GM23338 (cell line): ENCODE measurements at regions not wholly inside any gene's neighbourhood (a gene's known extent, or its start where the extent isn't known, plus 50 kb on each side); places are given as distances from the start of the nearest gene placed in this dataset.

Experiments
- ATAC-seq: fragments of 200-7000 bp; cut with Tn5 transposase; 3 replicates; pipeline ENCODE4 v1.9.1; 2020
- DNase-seq: peaks from one replicate; pipeline ENCODE4 v3.0.0-alpha.2; 2015; ENCODE audit warnings: low spot score
- H2AFZ ChIP-seq: fragments of 200-600 bp; sonication (generic); 2 replicates; pipeline ENCODE4 v1.8.0; 2016; ENCODE audit warnings: antibody characterized with exemption, mild to moderate bottlenecking, moderate library complexity
- H3F3A ChIP-seq: fragments of 200-600 bp; sonication (generic); replicated peaks from 2 replicates; pipeline ENCODE4 v1.8.0; 2017; ENCODE audit warnings: antibody characterized with exemption, mixed run types, low read depth
- H3K27ac ChIP-seq: fragments of 200-600 bp; sonication (generic); 2 replicates; pipeline ENCODE4 v1.6.1; 2016; ENCODE audit warnings: low read depth
- H3K27me3 ChIP-seq: fragments of 200-600 bp; sonication (generic); 2 replicates; pipeline ENCODE4 v1.8.0; 2016; ENCODE audit warnings: mild to moderate bottlenecking, mixed run types, moderate library complexity; ENCODE audit not compliant: insufficient read depth
- H3K36me3 ChIP-seq: fragments of 200-600 bp; sonication (generic); 2 replicates; pipeline ENCODE4 v1.8.0; 2016; ENCODE audit warnings: mild to moderate bottlenecking; ENCODE audit not compliant: insufficient read depth
- H3K4me1 ChIP-seq: fragments of 200-600 bp; sonication (generic); 2 replicates; pipeline ENCODE4 v1.8.0; 2016; ENCODE audit warnings: mild to moderate bottlenecking, moderate library complexity; ENCODE audit not compliant: insufficient read depth
- H3K4me2 ChIP-seq: fragments of 200-600 bp; sonication (generic); 2 replicates; pipeline ENCODE4 v1.7.1; 2017; ENCODE audit warnings: mixed run types
- H3K4me3 ChIP-seq: fragments of 200-600 bp; sonication (generic); 2 replicates; pipeline ENCODE4 v1.6.1; 2016; ENCODE audit warnings: mixed run types
- H3K79me2 ChIP-seq: fragments of 200-600 bp; sonication (generic); replicated peaks from 2 replicates; pipeline ENCODE4 v1.8.0; 2017; ENCODE audit warnings: mild to moderate bottlenecking; ENCODE audit not compliant: insufficient read depth
- H3K9me2 ChIP-seq: fragments of 200-600 bp; sonication (generic); 2 replicates; pipeline ENCODE4 v1.8.0; 2017; ENCODE audit not compliant: insufficient read depth
- H4K20me1 ChIP-seq: fragments of 200-600 bp; sonication (generic); replicated peaks from 2 replicates; pipeline ENCODE4 v1.8.0; 2017; ENCODE audit warnings: mild to moderate bottlenecking; ENCODE audit not compliant: insufficient read depth
- H3K27ac Mint-ChIP-seq: 2 replicates; pipeline ENCODE4 v1.8.0; 2020; ENCODE audit warnings: inconsistent platforms, mild to moderate bottlenecking, moderate library complexity, mixed read lengths
- H3K27me3 Mint-ChIP-seq: 3 replicates; pipeline ENCODE4 v1.8.0; 2022; ENCODE audit warnings: low read depth, mild to moderate bottlenecking, moderate library complexity, mixed read lengths, inconsistent platforms; ENCODE audit not compliant: insufficient read depth, poor library complexity
- H3K36me3 Mint-ChIP-seq: 3 replicates; pipeline ENCODE4 v1.8.0; 2021; ENCODE audit warnings: low read depth, mild to moderate bottlenecking, inconsistent platforms, moderate library complexity, mixed read lengths
- H3K4me1 Mint-ChIP-seq: 3 replicates; pipeline ENCODE4 v1.8.0; 2020; ENCODE audit warnings: mild to moderate bottlenecking, inconsistent platforms, mixed read lengths
- H3K4me3 Mint-ChIP-seq: 3 replicates; pipeline ENCODE4 v1.8.0; 2021; ENCODE audit warnings: moderate library complexity, mild to moderate bottlenecking, inconsistent platforms, mixed read lengths
- H3K9me3 Mint-ChIP-seq: 3 replicates; pipeline ENCODE4 v1.8.0; 2020; ENCODE audit warnings: moderate library complexity, mild to moderate bottlenecking, inconsistent platforms, mixed read lengths
- CREB1 ChIP-seq: fragments of 250-450 bp; sonication (Bioruptor Pico); IDR thresholded peaks from 2 replicates; pipeline ENCODE4 v1.5.0; 2020; ENCODE audit warnings: low read depth, mild to moderate bottlenecking, moderate library complexity
- EZH2 ChIP-seq: fragments of 200-600 bp; sonication (generic); IDR thresholded peaks from one replicate; pipeline ENCODE4 v1.8.0; 2017; ENCODE audit warnings: antibody characterized with exemption, mild to moderate bottlenecking, low read depth; ENCODE audit not compliant: unreplicated experiment
- EZH2phosphoT487 ChIP-seq: fragments of 200-600 bp; sonication (generic); IDR thresholded peaks from one replicate; pipeline ENCODE4 v1.8.1; 2018; ENCODE audit warnings: antibody characterized with exemption; ENCODE audit not compliant: unreplicated experiment
- JUNB ChIP-seq: IDR thresholded peaks from one replicate; pipeline ENCODE4 v1.6.1; 2016; ENCODE audit warnings: antibody characterized with exemption; ENCODE audit not compliant: unreplicated experiment
- STAT1 ChIP-seq: IDR thresholded peaks from one replicate; pipeline ENCODE4 v1.6.1; 2016; ENCODE audit warnings: antibody characterized with exemption; ENCODE audit not compliant: unreplicated experiment
- ZNF114 ChIP-seq: fragments of 250-450 bp; sonication (Bioruptor Pico); IDR thresholded peaks from 2 replicates; pipeline ENCODE4 v1.5.0; 2020; ENCODE audit warnings: mild to moderate bottlenecking, moderate library complexity
- ZNF331 ChIP-seq: fragments of 250-450 bp; sonication (Bioruptor Pico); IDR thresholded peaks from 2 replicates; pipeline ENCODE4 v1.5.0; 2020; ENCODE audit warnings: low read depth, mild to moderate bottlenecking, moderate library complexity
- TF ChIP-seq, protein P1 (sequence below), 2 experiments: fragments of 200-600 bp in 1 of 2; sonication (generic) in 1 of 2; conservative IDR thresholded peaks; 2 replicates each; pipeline versions ENCODE4 v1.5.1 to v1.6.1; 2016 to 2017; ENCODE audit warnings: antibody characterized with exemption in 2 of 2, low read depth in 2 of 2, mild to moderate bottlenecking in 2 of 2, moderate library complexity in 1 of 2
- TF ChIP-seq, protein P2 (sequence below): IDR thresholded peaks from one replicate; pipeline ENCODE4 v1.6.1; 2018; ENCODE audit warnings: antibody characterized with exemption; ENCODE audit not compliant: unreplicated experiment
- TF ChIP-seq, protein P3 (sequence below): IDR thresholded peaks from 2 replicates; pipeline ENCODE4 v1.6.1; 2016; ENCODE audit warnings: antibody characterized with exemption

GRCh38 chr3:164812042-164812441 lies 266.3 kb downstream of the SI start (continued):
- TF ChIP-seq, protein P1, sequence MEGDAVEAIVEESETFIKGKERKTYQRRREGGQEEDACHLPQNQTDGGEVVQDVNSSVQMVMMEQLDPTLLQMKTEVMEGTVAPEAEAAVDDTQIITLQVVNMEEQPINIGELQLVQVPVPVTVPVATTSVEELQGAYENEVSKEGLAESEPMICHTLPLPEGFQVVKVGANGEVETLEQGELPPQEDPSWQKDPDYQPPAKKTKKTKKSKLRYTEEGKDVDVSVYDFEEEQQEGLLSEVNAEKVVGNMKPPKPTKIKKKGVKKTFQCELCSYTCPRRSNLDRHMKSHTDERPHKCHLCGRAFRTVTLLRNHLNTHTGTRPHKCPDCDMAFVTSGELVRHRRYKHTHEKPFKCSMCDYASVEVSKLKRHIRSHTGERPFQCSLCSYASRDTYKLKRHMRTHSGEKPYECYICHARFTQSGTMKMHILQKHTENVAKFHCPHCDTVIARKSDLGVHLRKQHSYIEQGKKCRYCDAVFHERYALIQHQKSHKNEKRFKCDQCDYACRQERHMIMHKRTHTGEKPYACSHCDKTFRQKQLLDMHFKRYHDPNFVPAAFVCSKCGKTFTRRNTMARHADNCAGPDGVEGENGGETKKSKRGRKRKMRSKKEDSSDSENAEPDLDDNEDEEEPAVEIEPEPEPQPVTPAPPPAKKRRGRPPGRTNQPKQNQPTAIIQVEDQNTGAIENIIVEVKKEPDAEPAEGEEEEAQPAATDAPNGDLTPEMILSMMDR (conservative IDR thresholded peaks at IDR 0.05; ENCODE audit: low read depth in 2 of 2): no peak
- TF ChIP-seq, protein P2, sequence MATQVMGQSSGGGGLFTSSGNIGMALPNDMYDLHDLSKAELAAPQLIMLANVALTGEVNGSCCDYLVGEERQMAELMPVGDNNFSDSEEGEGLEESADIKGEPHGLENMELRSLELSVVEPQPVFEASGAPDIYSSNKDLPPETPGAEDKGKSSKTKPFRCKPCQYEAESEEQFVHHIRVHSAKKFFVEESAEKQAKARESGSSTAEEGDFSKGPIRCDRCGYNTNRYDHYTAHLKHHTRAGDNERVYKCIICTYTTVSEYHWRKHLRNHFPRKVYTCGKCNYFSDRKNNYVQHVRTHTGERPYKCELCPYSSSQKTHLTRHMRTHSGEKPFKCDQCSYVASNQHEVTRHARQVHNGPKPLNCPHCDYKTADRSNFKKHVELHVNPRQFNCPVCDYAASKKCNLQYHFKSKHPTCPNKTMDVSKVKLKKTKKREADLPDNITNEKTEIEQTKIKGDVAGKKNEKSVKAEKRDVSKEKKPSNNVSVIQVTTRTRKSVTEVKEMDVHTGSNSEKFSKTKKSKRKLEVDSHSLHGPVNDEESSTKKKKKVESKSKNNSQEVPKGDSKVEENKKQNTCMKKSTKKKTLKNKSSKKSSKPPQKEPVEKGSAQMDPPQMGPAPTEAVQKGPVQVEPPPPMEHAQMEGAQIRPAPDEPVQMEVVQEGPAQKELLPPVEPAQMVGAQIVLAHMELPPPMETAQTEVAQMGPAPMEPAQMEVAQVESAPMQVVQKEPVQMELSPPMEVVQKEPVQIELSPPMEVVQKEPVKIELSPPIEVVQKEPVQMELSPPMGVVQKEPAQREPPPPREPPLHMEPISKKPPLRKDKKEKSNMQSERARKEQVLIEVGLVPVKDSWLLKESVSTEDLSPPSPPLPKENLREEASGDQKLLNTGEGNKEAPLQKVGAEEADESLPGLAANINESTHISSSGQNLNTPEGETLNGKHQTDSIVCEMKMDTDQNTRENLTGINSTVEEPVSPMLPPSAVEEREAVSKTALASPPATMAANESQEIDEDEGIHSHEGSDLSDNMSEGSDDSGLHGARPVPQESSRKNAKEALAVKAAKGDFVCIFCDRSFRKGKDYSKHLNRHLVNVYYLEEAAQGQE: no peak
- TF ChIP-seq EZH2: no peak
- no peak for TF ChIP-seq CREB1
- no peak for TF ChIP-seq STAT1
- TF ChIP-seq ZNF331: no peak
- TF ChIP-seq, protein P3, sequence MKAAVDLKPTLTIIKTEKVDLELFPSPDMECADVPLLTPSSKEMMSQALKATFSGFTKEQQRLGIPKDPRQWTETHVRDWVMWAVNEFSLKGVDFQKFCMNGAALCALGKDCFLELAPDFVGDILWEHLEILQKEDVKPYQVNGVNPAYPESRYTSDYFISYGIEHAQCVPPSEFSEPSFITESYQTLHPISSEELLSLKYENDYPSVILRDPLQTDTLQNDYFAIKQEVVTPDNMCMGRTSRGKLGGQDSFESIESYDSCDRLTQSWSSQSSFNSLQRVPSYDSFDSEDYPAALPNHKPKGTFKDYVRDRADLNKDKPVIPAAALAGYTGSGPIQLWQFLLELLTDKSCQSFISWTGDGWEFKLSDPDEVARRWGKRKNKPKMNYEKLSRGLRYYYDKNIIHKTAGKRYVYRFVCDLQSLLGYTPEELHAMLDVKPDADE: no peak
- no peak for TF ChIP-seq EZH2phosphoT487

DNA sequence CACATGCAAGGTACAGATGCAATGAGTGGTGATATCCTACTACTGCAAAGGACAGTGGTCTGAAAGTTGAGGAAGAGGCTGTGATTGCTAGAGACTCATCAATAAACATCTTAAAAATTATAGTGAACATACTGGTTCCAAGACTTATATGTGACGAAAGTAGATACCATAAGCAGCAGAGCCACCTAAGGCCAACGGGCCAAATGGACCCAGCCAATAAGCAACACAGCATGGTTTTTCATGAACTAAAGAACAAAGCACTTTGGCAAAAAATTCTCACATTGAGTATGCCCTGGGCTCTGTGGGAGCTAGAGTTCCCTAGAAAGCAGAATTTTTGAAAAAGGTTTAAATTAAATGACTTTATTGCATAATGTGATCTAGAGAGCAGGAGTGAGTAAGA lies 272.1 kb downstream of the SI start:
- Histone ChIP-seq H3K36me3 (0 out of 2 replicates have a peak, but pooled peaks cover 8% of the 10 kb centered on the region), H3K4me3 (no peak overlapping the region), H3K4me2 (no peak overlapping the region), H3K27ac (no peak overlapping the region), H3F3A (no peaks in the 10 kb centered on the region), H3K79me2 (no peaks in the 10 kb centered on the region), H3K9me2 (no peaks in the 10 kb centered on the region), H3K27me3 (no peaks in the 10 kb centered on the region), H4K20me1 (no peaks in the 10 kb centered on the region), H2AFZ (no peak overlapping the region), H3K4me1 (no peaks in the 10 kb centered on the region)
- peak; percentile 16 for DNase-seq
- TF ChIP-seq ZNF331: no peak
- TF ChIP-seq, protein P1 (conservative IDR thresholded peaks at IDR 0.05; ENCODE audit: low read depth in 2 of 2): peak; percentile 39 to 54; a peak in 3 of 4 replicates
- no peak for TF ChIP-seq ZNF114 (CRISPR knock-in tag)
- no peak for TF ChIP-seq EZH2
- no peak for TF ChIP-seq STAT1
- TF ChIP-seq JUNB: no peak
- TF ChIP-seq, protein P3: no peak
- Mint-ChIP-seq H3K36me3 (no peaks in the 10 kb centered on the region), H3K4me3 (no peak overlapping the region), H3K27me3 (no peaks in the 10 kb centered on the region), H3K4me1 (no peaks in the 10 kb centered on the region), H3K27ac (no peak overlapping the region), H3K9me3 (peaks cover 2% of the 10 kb centered on the region; the same call in 1 of the 3 replicates)
- ATAC-seq: no peak
